OCI-LY7 (cell line): ENCODE measurements at regions not wholly inside any gene's neighbourhood (a gene's known extent, or its start where the extent isn't known, plus 50 kb on each side); places are given as distances from the start of the nearest gene placed in this dataset.

Experiments used
- BruUV-seq: library from RNA; stranded (reverse); fragments of 400-500 nt; replicated peaks from 2 replicates; lab custom pipeline; 2021; lab: Mats Ljungman, UMichigan
- CTCF ChIA-PET: fragments of 300-600 bp; sonication (Branson Sonifier 250); formaldehyde crosslinking; loops from one replicate; lab custom pipeline; 2022; ENCODE audit warnings: antibody characterized with exemption; ENCODE audit not compliant: unreplicated experiment; lab: Charles Lee
- POLR2A ChIA-PET: fragments of 300-600 bp; sonication (Branson Sonifier 250); formaldehyde crosslinking; loops from one replicate; lab custom pipeline; 2022; ENCODE audit warnings: antibody characterized with exemption; lab: Charles Lee
- DNase-seq: peaks from one replicate; pipeline ENCODE4 v3.0.0-alpha.2; 2015; ENCODE audit warnings: low spot score
- H2AFZ ChIP-seq: fragments of 200-600 bp; sonication (generic), shearing (Covaris generic); 2 replicates; pipeline ENCODE4 v1.6.1; 2014; ENCODE audit warnings: mild to moderate bottlenecking, antibody characterized with exemption, low read length, moderate library complexity
- H3K27ac ChIP-seq: fragments of 200-600 bp; sonication (generic); 2 replicates; pipeline ENCODE4 v1.5.1; 2014; ENCODE audit warnings: mixed run types, low read depth, mild to moderate bottlenecking, moderate library complexity, low read length, inconsistent platforms; ENCODE audit not compliant: poor library complexity, severe bottlenecking
- H3K36me3 ChIP-seq: fragments of 200-600 bp; sonication (generic); 2 replicates; pipeline ENCODE4 v1.6.1; 2014; ENCODE audit warnings: mild to moderate bottlenecking, antibody characterized with exemption, low read length, moderate library complexity, mixed read lengths; ENCODE audit not compliant: insufficient read depth
- H3K4me1 ChIP-seq: fragments of 200-600 bp; sonication (generic); 2 replicates; pipeline ENCODE4 v1.5.1; 2014; ENCODE audit warnings: mild to moderate bottlenecking, low read length; ENCODE audit not compliant: insufficient read depth, poor library complexity, severe bottlenecking
- H3K4me2 ChIP-seq: fragments of 200-600 bp; sonication (generic); 2 replicates; pipeline ENCODE4 v1.6.1; 2014; ENCODE audit warnings: mild to moderate bottlenecking, low read length
- H3K4me3 ChIP-seq: fragments of 200-600 bp; sonication (generic); 2 replicates; pipeline ENCODE4 v1.5.1; 2014; ENCODE audit warnings: mild to moderate bottlenecking, low read depth, low read length; ENCODE audit not compliant: poor library complexity, severe bottlenecking
- H3K79me2 ChIP-seq: fragments of 200-600 bp; sonication (generic); 2 replicates; pipeline ENCODE4 v1.6.1; 2016; ENCODE audit warnings: low read depth, mild to moderate bottlenecking, low read length, moderate library complexity, mixed read lengths; ENCODE audit not compliant: insufficient read depth
- H3K9me2 ChIP-seq: fragments of 200-600 bp; sonication (generic); 2 replicates; pipeline ENCODE4 v1.6.1; 2016; ENCODE audit warnings: mild to moderate bottlenecking, low read length, mixed read lengths; ENCODE audit not compliant: insufficient read depth
- H3K9me3 ChIP-seq: fragments of 200-600 bp; sonication (generic); 2 replicates; pipeline ENCODE4 v1.6.1; 2014; ENCODE audit warnings: mild to moderate bottlenecking, mixed run types, low read length, mixed read lengths
- H4K20me1 ChIP-seq: fragments of 200-600 bp; sonication (generic); 2 replicates; pipeline ENCODE4 v1.6.1; 2014; ENCODE audit warnings: mild to moderate bottlenecking, antibody characterized with exemption, low read length, moderate library complexity, mixed read lengths; ENCODE audit not compliant: insufficient read depth
- EZH2phosphoT487 ChIP-seq: fragments of 200-600 bp; sonication (generic); IDR thresholded peaks from 2 replicates; pipeline ENCODE4 v1.6.1; 2018; ENCODE audit warnings: low read depth, borderline replicate concordance, mild to moderate bottlenecking, mixed run types, antibody characterized with exemption, low read length, moderate library complexity, mixed read lengths
- intact Hi-C: fragments of 100-400 bp; cut with micrococcal nuclease; formaldehyde crosslinking; loops from one replicate; pipeline ENCODE4 v1.10.0; 2022; ENCODE audit not compliant: unreplicated experiment
- TF ChIP-seq, protein P1 (sequence below): fragments of 200-600 bp; sonication (generic); conservative IDR thresholded peaks from 2 replicates; pipeline ENCODE4 v1.5.1; 2014; ENCODE audit warnings: mild to moderate bottlenecking, antibody characterized with exemption, low read length, moderate library complexity, mixed read lengths

DNA sequence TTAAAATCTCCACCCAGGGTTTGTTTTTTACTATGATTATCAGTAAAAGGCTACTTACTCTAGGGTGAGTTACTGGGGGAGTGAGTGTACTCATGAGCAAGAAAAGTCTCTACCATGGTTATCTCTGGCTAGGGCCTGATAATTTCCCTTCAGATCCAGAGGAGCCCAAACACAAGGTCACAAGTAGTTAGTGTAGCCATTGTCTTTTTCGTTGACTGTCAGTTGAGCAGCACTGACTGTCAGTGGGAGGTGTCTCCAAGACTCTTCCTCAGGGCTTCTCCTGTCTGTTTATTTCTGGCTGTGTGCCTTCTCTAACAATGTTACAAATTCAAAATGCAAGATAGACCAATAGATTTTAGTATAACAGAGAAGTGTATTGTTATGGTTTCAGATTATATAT, 181.2 kb upstream of the MIS18BP1 start:
- no TSS peak for BruUV-seq
- Histone ChIP-seq H4K20me1 (no peaks in the 10 kb centered on the region), H3K27ac (no peak overlapping the region), H3K4me1 (no peaks in the 10 kb centered on the region), H3K4me2 (no peak overlapping the region), H3K9me3 (no peaks in the 10 kb centered on the region), H3K9me2 (no peaks in the 10 kb centered on the region), H2AFZ (no peak overlapping the region), H3K36me3 (no peaks in the 10 kb centered on the region), H3K79me2 (no peaks in the 10 kb centered on the region), H3K4me3 (no peak overlapping the region)
- CTCF ChIA-PET: no interaction called here
- DNase-seq: no peak
- POLR2A ChIA-PET: no interaction called here
- intact Hi-C loops: no loop called here
- TF ChIP-seq, protein P1, sequence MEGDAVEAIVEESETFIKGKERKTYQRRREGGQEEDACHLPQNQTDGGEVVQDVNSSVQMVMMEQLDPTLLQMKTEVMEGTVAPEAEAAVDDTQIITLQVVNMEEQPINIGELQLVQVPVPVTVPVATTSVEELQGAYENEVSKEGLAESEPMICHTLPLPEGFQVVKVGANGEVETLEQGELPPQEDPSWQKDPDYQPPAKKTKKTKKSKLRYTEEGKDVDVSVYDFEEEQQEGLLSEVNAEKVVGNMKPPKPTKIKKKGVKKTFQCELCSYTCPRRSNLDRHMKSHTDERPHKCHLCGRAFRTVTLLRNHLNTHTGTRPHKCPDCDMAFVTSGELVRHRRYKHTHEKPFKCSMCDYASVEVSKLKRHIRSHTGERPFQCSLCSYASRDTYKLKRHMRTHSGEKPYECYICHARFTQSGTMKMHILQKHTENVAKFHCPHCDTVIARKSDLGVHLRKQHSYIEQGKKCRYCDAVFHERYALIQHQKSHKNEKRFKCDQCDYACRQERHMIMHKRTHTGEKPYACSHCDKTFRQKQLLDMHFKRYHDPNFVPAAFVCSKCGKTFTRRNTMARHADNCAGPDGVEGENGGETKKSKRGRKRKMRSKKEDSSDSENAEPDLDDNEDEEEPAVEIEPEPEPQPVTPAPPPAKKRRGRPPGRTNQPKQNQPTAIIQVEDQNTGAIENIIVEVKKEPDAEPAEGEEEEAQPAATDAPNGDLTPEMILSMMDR: no peak
- TF ChIP-seq EZH2phosphoT487: no peak

DNA sequence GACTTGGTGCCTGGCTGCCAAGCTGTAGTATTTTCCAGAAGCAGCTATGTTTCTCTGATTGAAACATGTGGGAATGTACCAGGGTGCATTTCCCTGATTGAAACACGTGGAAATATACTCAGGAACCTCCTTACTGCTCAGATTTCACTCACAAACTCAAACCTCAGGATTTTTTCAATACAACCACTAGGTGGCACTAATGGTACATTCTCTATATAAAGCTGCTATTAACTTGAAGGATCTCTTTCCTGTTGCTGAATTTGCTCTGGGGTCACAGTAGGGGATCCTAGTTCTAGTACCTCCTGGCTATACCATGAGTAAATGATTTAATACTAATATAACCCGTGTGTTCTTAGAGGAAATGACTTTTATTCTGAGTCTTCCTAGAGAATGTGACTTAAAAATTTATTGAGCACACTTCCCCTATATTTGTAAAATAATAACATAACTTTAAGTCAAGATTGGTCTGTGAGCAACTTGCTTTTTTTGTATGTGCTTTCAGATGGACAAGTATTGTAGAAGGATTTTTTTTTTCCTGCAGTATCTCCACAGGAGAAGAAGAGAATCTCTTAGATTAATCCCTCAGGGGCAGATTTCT, 173.8 kb upstream of the MIS18BP1 start:
- POLR2A ChIA-PET: no interaction called here
- TF ChIP-seq EZH2phosphoT487: no peak
- TF ChIP-seq, protein P1: peak; percentile 88
- H3K27ac ChIP-seq: no peak overlapping the region
- intact Hi-C loops: loop anchor here (5.0 kb wide), 1 partner anchor 101 kb away; no protein-coding TSS in a partner anchor
- no peaks in the 10 kb centered on the region for H3K36me3 ChIP-seq
- no TSS peak for BruUV-seq
- H3K9me2 ChIP-seq: no peaks in the 10 kb centered on the region
- H3K9me3 ChIP-seq: 0 out of 2 replicates have a peak, but pooled peaks cover 11% of the 10 kb centered on the region
- DNase-seq: peak; percentile 54
- CTCF ChIA-PET: no interaction called here
- no peak overlapping the region for H3K4me2 ChIP-seq
- H4K20me1 ChIP-seq: no peaks in the 10 kb centered on the region
- no peaks in the 10 kb centered on the region for H3K4me1 ChIP-seq
- H2AFZ ChIP-seq: no peak overlapping the region
- no peaks in the 10 kb centered on the region for H3K79me2 ChIP-seq
- H3K4me3 ChIP-seq: no peak overlapping the region

DNA sequence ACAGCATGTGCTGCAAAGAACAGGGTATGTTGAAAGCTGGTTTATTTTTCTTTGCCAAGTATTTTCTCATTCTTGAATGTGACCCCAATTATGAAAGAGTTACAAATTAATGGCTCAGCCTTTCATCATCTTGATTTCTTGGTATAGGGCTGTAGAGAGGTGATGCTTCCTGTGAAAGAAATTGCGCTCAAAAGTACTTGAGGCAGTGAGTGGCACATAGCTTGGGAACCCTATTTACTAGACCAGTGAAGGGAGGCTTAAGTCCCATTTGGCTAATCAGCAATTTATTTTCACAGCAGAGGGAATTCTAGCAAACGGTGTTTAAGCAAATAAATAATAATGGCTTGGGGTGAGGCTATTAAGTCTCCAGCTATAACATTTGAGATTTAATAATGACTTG, 153.9 kb upstream of the MIS18BP1 start:
- H3K4me1 ChIP-seq: no peaks in the 10 kb centered on the region
- POLR2A ChIA-PET: interaction anchor here (0.6 kb wide), 1 partner anchor 157 kb away, joined by 3 read pairs; no protein-coding TSS in a partner anchor
- H3K36me3 ChIP-seq: no peaks in the 10 kb centered on the region
- H3K9me2 ChIP-seq: no peaks in the 10 kb centered on the region
- H3K4me2 ChIP-seq: no peak overlapping the region
- H4K20me1 ChIP-seq: no peaks in the 10 kb centered on the region
- DNase-seq: no peak
- no TSS peak for BruUV-seq
- H3K27ac ChIP-seq: no peak overlapping the region
- CTCF ChIA-PET: no interaction called here
- H2AFZ ChIP-seq: no peak overlapping the region
- H3K4me3 ChIP-seq: no peak overlapping the region
- no peaks in the 10 kb centered on the region for H3K79me2 ChIP-seq
- intact Hi-C loops: no loop called here
- TF ChIP-seq, protein P1: no peak
- no peak for TF ChIP-seq EZH2phosphoT487
- no peaks in the 10 kb centered on the region for H3K9me3 ChIP-seq
